ENCODE measurements at regions not wholly inside any gene's neighbourhood (a gene's known extent, or its start where the extent isn't known, plus 50 kb on each side); places are given as distances from the start of the nearest gene placed in this dataset.

DNA sequence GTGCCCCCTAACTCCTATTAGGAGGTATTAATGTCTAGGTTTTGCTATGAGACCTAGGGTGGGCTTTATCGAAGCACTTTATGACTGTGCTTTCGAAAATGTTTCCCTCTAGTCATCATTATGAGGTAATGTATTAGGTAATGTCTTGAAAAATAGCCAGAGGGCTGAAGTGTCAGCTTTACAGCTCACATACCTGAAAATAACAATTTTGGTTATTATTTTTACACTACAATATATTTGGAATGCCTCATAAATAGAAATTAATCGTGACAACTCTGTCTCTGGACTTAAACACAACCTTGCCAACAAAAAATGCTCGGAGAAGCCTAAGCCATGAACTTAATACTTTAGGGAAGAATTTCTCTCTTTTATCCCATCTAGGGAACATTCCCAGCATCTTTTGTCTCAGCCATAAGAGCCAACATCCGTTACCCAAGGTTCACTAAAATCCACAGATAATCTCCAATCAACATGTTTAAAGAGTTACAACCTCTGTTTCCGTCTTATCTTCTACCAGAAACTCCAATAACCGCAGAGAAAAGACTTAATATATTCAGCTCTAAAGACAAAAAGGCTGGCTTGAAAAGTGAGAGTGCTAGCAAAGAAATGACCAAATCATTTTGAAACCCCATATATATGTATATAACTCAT, 130.9 kb upstream of the RND3 start:
- no peak for DNase-seq (ENCODE audit: low read depth)

DNA sequence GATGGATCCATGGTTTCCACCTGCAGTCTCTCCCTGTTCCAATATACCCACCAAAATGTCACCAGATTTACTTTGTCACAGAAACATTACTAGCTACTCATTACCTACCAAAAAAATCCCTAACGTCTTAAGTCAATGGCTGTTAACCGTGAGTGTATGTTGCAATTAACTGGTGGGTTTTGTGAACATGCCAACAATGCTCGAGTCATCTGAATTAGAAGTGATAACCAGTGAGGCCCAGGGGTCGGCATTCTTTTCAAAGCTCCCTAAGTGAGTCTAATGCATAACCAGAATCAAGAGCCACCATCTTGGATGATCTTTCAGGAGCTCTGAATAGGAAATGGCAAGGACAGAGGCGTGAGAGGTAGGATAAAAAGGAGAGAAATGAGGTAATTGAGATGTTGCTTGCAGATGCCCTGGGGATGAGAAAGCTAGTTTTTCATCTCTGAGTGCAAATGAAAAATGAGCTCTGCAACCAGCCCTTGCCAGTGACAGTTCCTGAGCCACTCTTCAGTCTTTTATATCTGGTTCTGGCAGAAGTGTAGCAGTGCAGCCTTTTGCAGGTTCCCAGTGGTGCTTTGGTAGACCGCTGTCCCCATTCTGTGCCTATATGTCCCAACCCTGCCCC, 130.0 kb upstream of the RND3 start:
- DNase-seq (ENCODE audit: low read depth), result no peak

DNA sequence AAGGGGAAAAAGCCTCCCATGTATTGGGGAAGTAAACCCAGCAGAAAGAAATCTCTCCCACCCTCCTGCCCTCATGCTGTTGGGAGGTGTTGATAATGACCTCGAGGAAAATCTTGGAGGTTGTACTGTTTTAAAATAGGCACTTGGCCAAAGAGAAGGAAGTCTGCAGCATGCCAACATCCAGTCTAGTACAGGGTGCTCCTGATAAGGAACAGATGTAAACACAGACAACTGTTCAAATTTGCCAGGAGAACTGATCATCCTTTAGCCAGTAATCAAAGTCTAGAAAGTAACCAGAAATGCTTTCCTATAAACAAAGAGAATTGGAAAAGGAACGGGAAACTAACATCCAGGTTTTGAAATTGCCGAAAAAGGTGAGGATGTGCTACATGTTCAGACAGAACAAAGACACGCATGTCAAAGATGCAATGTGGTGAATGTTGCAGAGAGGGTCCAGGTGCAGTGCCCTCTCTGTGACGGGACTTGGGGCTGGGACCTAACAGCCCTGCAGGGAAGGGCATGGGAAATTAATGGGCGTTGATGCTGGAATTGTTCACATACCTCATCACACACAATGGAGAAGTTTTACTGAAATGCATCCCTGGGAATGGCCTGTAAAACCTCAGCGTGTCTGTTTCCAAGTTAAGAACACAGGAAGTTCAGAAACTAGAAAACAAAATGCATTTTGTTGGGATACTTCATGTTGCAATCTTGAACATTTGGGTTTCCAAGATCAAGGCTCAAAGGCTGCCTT, 125.7 kb upstream of the RND3 start:
- no peak for DNase-seq (ENCODE audit: low read depth)

DNA sequence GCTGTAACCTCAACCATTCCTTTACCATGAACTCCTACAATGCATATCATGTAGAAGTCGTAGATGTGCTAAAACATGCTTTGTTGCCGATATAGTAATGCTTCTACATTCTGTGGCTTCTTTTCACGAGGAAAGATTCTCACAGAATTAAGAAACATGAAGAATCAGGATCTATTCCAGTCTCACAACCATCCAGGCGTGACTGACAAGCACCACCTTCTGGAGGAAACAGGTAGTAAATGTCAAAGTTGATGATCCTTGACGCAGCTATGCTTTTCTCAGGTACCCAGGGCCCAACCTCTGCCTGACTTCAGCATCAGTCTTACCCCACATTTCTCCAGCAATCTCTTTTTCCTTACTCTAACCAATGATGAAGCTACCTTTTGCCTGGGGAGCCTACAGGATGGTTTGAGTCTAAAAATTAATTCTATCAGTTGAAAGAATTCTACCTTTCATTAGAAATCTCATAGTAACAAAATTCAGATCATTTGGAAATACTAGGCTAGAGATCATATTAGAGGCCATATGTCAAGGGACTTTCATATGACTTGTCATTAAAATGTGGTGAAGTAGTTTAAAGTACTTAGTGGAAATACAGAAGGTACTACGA, 123.3 kb upstream of the RND3 start:
- DNase-seq (ENCODE audit: low read depth), result no peak

DNA sequence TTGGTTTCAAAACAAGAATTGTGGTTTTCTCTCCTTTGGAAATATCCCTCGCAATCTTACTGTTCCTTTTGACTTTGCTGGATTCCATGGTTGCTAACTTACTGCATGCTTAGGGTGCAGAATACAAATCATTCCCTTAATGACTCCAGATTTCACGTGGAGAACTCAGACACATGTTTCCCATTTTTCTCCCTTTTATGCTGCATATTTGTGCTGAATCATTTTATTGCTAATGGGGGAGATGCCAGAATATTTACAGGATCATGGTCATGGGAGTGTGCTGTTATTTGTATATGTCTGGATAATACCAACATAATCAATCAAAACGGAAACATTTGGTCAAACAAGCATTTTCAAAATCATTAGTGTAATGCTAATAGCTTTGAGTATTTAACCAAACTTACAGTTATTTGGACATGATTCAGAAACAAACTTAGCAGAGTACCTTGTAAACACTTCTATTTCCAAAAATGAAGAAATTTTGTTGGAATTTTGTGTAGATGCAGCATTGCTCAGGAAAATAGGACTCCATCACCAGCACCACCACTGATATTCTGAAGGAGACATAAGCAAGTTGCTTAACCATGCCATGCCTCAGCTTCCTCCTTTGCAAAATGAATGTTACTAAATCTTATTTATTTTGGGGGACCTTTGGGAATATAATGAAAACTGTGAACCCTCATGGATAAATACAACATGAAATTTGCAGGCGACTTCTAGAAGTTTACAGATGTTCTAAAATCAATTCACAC, 122.5 kb upstream of the RND3 start:
- DNase-seq (ENCODE audit: low read depth), result no peak

DNA sequence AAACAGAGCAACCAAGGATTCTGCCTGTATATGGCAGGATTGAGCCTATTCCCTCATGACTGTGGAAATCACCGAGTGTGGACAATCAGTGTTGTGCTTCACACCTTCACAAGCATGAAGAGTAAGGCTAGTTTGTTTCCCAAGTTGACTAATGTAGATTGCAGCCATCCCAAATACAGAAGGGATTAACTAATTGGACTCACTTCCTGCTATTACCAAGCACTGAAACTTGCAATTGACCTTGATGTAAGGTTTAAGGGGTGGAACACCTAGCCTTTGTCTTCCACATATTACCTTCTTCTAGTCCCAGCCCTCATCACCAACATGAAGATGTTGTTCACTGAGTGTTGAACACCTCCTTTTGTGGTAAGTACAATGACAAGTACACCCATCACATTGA, 120.9 kb upstream of the RND3 start:
- no peak for DNase-seq (ENCODE audit: low read depth)

DNA sequence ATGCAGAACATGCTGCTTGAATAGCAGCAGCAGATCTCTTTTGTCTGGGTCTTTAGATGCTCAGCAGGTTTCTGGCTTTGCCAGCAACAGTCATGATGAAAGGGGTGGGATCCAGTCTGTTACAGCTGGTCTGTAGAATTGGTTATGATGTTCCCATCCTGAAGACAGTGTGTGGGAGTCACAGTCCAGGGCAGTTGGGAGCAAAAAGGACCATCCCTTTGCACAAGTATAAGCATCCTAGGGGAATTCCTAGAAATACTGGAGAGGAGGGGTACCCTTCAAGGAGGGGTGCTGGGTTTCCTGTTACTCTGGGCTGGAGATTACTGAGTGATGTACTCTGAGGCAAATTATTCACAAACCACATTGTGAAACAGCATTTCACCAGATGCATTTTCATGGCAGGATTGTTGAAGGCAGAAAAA, 119.9 kb upstream of the RND3 start:
- DNase-seq (ENCODE audit: low read depth), result no peak

DNA sequence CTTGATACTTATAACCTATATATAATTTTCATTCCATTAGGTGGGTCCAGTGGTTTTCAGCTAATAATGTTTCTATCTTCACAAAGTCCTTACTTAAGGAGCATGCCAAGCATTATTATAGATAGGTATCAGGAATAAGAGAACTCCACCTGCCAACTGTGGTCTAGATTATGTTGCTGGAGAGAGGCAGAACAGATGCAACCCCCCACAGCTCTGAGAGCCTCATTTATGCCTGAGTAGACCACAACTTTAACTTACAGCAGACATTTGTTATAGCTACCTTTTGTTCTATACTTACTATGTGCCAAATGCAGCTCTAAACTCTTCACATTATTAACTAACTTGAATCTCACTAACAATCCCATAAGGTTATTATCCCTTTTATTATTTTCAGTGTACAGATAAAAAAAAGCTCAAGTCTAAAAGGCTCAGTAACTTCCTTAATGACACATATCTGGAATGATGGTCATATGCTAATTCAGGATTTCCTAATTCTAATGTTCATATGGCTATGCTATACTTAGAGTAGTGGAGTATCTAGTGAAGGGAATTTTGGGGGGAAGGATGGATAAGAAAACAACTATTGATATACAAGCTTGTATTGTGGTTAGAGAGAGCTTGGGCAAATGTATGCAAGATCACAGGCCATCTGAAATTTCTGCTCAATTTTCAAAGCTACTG, 119.1 kb upstream of the RND3 start:
- DNase-seq (ENCODE audit: low read depth), result no peak

DNA sequence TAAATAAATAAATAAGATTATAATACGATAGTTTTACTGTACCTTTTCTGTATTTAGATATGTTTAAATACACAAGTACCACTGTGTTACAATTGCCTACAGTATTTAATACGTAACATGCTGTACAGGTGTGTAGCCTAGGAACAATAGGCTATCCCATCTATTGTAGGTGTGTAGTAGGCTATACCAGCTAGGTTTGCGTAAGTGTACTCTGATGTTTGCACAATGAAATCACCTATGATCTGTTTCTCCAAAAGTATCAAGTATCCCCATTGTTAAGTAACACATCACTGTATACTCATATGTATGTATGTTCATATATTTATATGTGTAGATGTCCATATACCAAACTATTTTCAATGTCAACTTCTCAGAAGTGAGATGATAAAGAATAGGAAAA, 118.2 kb upstream of the RND3 start:
- DNase-seq (ENCODE audit: low read depth), result no peak

DNA sequence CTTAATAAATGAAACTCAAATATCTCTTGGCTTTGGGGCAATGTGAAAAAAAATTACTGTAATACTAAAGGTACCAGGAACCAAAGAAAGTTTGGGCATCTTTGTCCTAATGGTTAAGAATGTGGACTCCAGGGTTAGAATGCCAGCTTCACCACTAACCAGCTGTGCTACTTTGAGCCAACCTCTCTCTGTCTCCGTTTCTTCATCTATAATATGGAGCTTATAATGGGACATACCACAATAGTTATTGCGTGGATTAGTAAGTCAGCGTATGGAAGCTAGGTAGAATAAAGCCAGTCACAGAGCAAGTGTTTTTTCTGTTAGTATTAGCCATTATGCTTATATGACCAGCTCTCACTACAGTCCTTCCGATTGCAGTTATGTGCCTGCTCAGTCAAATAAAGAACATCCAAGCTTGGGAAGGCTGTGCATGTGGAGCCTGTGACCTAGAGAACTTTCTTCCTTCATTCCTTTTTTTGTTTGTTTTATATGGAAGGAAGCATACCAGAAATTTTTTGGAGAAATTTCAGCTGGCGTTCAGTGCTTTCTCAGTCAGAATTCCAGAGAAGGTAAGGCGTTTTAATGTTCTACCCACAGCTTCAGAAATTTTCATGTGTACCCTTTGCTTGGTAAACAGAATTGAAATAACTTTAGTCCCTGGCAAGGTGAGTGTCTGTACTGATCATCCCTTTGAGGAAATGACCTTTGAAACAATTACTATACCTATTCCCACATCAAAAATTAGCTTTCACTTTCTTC, 114.0 kb upstream of the RND3 start:
- no peak for DNase-seq (ENCODE audit: low read depth)

DNA sequence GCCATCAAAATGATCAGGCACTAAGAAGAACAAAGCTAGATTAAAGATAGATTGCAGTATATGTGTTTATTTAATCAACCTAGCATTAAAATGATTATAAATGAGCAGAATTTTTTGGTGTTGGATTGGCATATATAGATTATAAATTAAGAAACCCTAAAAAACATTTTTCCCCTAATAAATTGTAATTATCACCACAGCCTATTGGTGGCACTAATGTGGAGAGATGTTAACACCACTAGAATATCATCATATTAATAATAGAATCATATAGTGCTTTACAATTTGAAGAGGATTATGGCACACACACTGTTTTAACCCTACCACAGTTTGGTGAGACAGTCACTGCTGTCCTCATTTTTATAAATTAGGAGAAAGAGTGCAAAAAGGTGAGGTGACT, 112.4 kb upstream of the RND3 start:
- DNase-seq (ENCODE audit: low read depth), result no peak

DNA sequence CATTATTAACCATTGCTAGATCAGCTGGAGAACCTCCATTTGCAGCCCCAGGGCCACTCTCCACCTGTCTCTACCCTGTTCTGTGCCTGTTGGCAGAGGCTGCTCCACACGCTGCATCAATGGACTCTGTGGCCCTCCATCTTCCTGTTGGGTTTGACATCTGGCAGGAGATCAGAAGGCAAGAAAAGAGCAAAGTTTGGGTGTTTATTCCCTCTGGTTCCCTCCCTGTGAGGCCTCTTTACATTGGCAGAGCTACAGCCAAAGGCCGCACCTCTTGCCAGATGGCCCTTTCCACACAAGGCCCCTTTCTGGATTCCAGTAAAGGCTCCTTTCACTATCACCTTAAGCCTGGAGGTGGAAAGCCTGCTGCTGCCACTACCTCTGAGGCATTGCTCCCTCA, 110.9 kb upstream of the RND3 start:
- no peak for DNase-seq (ENCODE audit: low read depth)

DNA sequence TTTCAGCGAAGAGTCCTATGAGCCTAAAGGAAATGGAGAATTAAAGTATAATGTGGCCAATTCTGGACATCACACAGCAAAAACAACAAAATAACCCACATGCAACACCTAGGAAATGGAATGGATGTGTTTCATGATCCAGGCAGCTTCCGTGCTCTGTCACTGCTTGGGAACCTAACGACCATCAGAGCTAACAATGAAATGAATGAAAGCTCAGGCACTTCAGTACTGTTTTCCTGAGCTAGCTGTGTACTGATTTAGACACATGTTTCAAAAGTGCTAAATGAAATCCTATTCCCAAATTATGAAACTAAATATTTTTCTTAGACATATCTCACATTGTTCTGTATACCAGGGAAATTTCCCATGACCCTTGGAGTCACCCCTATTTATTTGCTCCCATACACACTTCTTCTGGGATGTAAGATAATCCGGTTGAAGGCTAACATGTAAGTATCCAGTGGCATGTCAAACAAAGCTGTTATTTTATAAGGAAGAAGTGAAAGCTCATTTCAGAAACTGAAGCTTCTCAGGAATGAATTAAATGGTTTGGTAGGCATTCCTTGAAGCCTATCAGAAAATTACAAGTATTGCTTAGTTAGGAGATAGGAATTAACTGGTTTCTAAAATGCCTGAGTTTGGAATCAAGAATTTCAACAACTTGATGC, 108.5 kb upstream of the RND3 start:
- DNase-seq (ENCODE audit: low read depth), result no peak

DNA sequence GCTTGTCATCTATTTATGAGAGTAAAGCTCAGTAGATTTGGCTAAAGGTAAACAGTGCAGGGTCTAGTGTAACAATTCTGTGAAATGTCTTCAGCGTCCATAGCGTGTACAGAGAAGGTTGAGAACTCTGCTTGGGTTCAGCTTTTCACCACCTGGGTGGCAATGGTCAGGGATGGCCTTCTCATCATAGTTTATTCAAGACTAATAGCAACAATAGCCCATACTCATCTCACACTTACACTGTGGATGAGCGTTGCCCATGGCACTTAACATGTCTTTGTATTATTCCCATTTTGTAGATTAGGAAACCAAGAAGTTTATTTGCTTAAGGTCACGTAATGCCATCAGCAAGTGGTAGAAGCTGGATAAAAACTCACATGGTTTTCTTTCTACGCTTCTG, 106.8 kb upstream of the RND3 start:
- DNase-seq (ENCODE audit: low read depth), result no peak

DNA sequence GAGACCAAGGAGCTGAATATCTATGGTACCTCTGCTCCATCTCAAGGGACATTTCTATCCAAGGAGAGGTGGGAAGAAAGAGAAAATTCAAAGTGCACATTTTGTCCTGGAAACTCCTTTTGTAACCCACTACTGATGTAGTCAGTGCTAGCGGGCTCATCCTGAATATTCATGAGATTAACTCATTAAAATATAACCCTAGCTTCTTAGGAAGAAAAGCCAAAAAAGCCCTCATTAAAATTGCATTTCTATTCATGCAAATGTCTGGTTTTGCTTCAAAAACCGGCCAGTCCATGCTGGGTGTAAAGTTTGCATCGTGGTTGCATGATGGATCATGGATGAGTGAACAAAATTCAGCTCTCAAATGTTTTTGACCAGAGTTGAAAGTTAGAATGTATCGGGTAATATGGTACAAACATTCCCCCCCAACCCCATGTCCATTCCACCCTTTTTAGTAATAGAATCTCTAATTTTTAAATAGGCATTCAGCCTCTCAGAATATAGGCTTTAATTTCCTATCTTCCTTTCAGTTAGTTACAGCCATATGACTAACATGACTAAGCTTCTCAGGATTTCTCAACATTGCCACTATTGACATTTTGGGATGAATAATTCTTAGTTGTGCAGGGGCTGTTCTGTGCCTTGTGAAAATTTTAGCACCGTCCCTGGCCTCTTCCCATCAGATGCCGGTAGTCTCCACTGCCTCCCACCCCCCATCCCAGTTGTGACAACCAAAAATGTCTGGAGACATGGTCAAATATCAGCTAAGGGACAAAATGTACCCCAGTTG, 104.2 kb upstream of the RND3 start:
- no peak for DNase-seq (ENCODE audit: low read depth)

DNA sequence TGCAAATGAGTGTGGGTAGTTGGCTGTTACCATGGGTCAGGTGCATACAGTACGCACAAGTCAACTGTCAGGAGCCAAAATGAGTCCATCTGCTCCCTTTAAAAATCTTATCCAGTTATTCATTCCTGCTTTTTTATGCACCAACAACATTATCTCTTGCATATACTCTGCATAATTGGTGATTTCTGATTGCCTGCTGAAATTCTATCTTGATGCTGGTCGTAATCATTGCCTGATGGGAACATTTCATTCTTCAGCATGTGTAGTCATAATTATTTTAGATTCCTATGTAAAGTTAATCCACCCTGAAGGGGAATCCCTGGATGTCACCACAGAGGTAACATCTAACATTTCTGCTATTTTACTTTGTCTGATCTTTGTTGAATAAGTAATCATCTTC, 102.2 kb upstream of the RND3 start:
- DNase-seq (ENCODE audit: low read depth), result no peak

DNA sequence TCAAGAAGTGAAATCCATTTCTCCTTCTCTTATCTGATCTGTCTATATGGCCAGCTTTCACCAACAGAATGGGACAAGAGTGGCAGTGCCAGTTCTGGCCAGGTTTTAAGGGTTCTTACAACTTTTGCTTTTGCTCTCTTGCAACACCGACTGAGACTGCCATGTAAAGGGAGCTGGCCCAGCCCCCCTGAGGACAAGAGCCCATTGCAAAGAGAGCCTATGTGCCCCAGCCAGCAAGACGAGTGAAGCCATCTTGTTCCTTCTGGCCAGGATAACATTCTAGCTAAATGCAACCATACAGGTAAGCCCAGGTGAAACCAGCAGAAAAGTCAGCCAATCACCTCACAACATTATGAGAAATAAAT, 101.0 kb upstream of the RND3 start:
- DNase-seq (ENCODE audit: low read depth), result no peak

DNA sequence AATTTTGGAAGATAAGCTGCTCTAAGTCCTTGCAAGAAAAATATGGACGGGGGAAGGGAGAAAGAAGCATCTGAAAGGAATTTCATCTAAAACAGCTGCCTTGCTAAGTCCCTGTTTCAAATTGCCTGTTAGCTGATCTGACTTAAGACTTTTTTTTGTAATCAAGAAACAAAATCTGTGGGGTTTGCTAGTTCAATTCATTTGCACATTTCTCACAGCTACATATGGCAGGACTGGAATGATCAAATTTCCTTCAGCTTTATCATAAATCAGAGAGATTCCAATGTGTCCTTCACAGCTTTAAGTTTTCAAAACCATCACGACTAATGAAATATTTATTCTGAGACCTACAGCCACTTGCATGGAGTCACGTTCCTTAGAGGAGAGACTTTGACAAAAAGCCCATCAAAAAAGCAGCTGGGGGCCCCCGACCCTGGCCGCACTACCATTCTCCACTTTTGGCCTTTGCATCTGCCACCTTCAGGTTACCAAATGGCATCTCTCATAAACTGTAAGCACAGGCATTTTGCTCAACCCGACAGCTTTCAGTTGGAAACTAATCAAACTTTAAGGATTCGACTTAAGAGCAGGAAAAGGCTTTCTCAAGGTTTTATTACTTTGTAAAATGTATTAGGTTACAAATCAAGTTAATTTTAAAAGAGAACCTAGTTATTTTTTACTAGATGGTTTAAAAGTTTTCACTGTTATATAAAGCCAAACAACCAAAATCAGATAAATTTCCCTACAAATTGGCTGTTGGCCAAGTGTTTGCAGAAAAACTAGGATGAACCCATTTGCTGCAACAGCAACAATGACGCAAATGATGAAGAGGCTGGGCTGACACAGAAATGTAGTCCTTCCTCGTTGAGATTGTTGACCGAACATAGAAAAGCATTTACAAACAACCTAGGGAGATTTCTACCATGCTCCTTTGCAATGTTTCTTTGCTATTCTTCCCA, 100.4 kb upstream of the RND3 start:
- DNase-seq (ENCODE audit: low read depth), result no peak

All from forelimb muscle (tissue), 1 donor.